Hematopoietic multipotent progenitor cell treated with erythropoietin and hydrocortisone succinate and interleukin-3 and kit ligand, for 15 days (in vitro differentiated cells): ENCODE measurements at regions not wholly inside any gene's neighbourhood (a gene's known extent, or its start where the extent isn't known, plus 50 kb on each side); places are given as distances from the start of the nearest gene placed in this dataset.
"Not testable (repeated sequence)": the region's sequence is repeated elsewhere in the genome, so short reads cannot be mapped to it uniquely, and the experiment has no call there.

Experiments
- DNase-seq: peaks from one replicate; pipeline ENCODE4 v3.0.0-alpha.2; 2015; ENCODE audit warnings: low spot score

- no peak for DNase-seq
Observed at GRCh38 chr3:144930431-144930830, 958.8 kb downstream of the DIPK2A start.

- DNase-seq: no peak
Observed at GRCh38 chr3:144931590-144931989, 960.0 kb downstream of the DIPK2A start.

GRCh38 chr3:144942093-144942837 lies 970.6 kb downstream of the DIPK2A start:
- DNase-seq: no peak

GRCh38 chr3:144942838-144943197 lies 971.2 kb downstream of the DIPK2A start:
- no peak for DNase-seq

DNA sequence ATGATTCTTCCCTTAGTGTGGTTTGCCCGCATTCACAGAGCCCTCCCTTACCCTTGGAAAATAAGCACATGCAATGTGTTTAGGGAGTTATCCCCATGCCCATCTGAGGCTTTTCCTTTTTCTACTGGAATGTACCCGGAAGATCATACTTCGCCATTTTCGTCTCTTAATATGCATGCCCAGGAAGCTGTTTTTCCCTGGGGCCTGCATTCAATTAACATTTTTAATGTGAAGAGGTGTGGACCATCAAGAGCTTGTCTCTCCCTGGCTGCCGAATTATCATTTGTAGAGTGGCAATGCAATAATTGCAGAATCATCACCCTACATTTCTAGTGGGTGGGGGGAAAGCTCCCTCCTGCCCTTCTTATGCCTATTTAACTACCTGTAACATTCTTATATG lies 976.3 kb downstream of the DIPK2A start:
- DNase-seq: no peak

- no peak for DNase-seq
Observed at GRCh38 chr3:144948711-144949110, 977.1 kb downstream of the DIPK2A start.

- no peak for DNase-seq
Observed at GRCh38 chr3:144953959-144954358, 982.3 kb downstream of the DIPK2A start.

DNA sequence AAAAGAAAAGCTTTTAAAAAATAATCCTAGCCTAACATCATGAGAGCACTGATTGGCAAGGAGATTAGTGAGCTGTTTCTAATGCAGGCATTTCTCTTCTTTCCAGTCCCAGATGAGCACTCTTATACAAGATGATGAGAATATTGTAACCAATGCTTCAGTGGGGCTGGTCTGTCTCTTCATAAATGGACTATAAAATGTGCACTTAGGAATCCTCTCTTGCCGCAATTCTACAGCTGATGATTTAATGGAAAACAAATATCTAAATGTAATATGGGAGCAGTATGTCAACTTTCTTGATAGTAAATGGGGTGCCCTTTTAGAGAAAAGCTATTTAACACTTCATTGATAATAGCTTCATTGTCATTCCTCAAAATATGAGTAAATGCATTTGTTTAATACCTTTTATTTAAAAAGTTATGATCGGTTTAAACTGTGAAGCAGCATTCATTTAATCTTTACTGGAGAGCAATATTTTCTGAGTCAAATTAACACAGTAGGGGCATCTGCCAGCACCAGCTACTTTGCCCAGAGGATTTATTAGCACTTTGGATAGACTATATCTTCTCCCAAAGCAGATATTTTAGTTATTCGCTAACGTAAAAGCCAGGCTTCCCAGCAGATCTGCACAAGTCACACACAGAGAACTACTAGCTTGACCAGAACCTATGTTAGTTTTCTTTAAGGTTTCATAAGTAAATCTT lies 985.9 kb downstream of the DIPK2A start:
- no peak for DNase-seq

- no peak for DNase-seq
Observed at GRCh38 chr3:144963810-144964209, 992.2 kb downstream of the DIPK2A start.

GRCh38 chr3:144966560-144966959 lies 994.9 kb downstream of the DIPK2A start:
- DNase-seq: no peak

DNA sequence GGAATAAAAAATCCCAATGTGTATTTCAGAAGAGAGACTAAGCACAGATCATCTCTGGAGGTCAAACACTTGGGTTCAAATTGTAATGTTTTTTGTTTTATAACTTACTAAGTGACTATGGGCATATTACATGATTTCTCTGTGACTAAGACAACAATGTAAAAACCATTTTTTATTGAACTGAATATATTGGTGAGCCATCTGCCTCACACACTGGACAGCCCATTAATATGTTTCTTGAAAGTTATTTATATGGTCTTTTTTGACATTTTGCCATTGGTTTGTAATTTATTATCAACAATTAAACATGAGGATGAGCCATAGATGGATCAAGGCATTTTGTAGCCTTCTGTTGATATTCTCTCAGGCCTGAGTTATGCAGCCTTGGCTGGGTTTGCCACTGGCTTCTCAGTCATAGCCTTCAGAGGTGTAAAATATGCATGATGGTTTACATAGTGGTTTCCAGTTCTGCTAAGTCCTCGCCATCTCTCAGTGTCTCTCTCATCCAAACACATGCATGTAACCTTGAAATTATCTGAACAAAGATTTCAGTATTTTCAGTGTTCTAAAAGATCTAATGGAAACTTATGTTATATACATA lies 997.2 kb downstream of the DIPK2A start:
- DNase-seq: no peak

GRCh38 chr3:144984481-144984880 lies 1012.9 kb downstream of the DIPK2A start:
- DNase-seq: not testable (repeated sequence)

DNA sequence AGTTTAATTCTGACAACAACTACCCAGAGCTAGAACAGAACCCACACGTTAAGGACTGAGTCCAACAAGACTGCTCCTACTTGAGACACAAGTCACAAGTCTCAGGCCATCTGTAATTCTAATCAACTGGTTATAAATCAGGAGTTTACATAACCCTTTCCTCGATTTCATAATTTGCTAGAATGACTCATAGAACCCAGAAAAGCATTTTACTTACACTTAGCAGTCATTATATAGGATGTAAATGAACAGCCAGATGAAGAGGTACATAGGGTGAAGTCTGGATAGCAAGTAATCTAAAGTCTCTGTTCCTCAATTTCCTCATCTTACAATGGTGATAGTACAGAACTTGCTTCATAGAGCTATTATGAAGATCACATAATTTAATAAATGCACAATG lies 1018.2 kb downstream of the DIPK2A start:
- no peak for DNase-seq

GRCh38 chr3:144995856-144996255 lies 1024.2 kb downstream of the DIPK2A start:
- no peak for DNase-seq

- no peak for DNase-seq
Observed at GRCh38 chr3:145005427-145005826, 1033.8 kb downstream of the DIPK2A start.

- DNase-seq: no peak
Observed at GRCh38 chr3:145006271-145006670, 1034.6 kb downstream of the DIPK2A start.

DNA sequence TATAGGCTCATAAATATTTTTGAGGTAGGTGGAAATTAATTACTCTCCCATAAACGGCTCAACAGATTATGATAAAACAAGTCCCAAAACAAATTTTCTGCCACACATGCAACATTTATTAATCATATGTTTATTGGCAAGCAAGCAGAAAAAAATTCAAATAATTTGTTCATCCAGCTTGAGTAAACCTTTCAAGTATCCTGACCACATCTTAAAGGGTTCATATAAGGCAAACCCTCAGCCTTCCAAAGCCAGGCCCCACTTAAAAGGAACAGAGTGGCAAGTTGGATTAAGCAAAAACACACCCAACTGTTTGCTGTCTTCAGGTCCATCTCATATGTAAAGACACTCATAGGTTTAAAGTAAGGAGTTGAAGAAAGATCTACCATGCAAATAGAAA lies 1042.3 kb downstream of the DIPK2A start:
- DNase-seq: no peak

DNA sequence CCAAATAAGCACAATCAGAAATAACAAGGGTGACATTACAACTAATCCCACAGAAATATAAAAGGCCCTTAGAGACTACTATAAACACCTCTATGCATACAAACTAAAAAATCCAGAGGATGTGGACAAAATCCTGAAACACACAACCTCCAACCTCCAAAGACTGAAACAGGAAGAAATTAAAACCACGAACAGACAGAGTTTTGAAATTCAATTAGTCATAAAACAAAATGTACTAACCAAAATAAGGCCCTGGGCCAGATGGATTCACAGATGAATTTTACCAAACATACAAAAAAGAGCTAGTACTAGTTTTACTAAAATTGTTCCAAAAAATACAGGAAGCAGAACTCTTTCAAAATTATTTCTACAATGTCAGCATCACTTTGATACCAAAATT lies 1043.6 kb downstream of the DIPK2A start:
- DNase-seq: no peak

- no peak for DNase-seq
Observed at GRCh38 chr3:145017959-145018358, 1046.3 kb downstream of the DIPK2A start.

DNA sequence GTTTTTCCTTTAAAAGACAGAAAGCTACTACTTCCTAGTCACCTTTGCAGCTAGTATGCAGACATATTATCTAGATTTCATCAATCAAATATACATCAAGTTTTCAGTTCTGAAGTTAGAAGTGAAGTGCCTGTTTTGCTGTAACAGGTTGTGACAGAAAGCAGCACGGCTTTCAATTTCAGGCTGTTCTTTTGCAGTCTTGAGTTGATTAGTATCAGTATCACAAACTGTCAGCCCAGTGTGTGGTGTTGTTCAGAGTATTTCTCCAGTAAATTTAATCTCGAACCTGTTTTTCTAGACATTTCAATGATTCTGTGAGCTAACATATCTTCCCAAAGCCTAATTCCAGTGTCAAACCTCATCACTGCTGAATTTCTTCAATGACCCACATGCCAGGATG lies 1050.8 kb downstream of the DIPK2A start:
- DNase-seq: no peak

DNA sequence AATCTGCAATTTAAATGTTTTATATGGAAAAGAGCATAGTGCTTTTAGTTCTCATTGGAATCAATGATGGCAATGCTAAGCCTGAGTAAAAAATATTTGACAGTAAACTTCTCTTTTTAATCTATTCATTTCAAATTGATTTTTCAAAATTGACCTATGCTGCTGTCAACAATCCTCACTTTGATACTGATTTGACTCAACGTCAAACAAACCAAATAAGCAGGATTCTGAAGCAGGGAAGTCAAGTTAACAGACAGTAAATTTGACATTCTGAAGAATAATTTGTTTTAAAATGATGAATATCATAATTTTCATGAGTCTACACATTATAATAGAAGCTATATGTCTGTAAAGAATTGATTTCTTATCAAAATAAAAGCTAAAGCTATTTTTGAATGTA lies 1053.1 kb downstream of the DIPK2A start:
- DNase-seq: no peak

DNA sequence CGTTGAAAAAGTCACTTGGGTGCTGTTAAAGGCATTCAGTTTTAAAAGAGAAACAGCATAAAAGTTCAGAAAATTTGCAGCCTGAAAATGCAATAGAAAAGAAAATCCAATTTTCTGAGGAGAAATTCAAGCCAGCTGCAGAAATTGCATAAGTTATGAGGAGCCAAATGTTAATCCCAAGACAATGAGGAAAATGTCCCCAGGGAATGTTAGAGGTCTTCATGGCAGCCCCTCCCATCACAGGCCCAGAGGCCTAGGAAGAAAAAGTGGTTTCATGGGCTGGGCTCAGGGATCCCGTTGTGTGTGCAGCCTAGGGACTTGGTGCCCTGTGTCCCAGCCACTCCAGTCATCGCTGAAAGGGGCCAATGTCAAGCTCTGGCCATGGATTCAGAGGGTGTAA lies 1055.6 kb downstream of the DIPK2A start:
- DNase-seq: not testable (repeated sequence)

GRCh38 chr3:145032791-145033190 lies 1061.2 kb downstream of the DIPK2A start:
- DNase-seq: no peak
